ENCODE measurements at regions not wholly inside any gene's neighbourhood (a gene's known extent, or its start where the extent isn't known, plus 50 kb on each side); places are given as distances from the start of the nearest gene placed in this dataset.
"Not testable (repeated sequence)": the region's sequence is repeated elsewhere in the genome, so short reads cannot be mapped to it uniquely, and the experiment has no call there.

- Histone ChIP-seq H3K27ac (no peak overlapping the region), H3K4me3 (peak overlapping the region in 6 of 7 experiments; percentile 13 to 50 (median 30))
Observed at GRCh38 chr12:34218193-34219045, 196.1 kb downstream of the ALG10 start.

GRCh38 chr12:34219046-34219770, 196.9 kb downstream of the ALG10 start:
- H3K4me3 ChIP-seq: peak overlapping the region in 6 of 7 experiments; percentile 13 to 50 (median 30)
- no peak overlapping the region for H3K27ac ChIP-seq

GRCh38 chr12:34220079-34220478, 197.8 kb downstream of the ALG10 start:
- not testable (repeated sequence) for H3K27ac ChIP-seq, H3K4me3 ChIP-seq

GRCh38 chr12:34223640-34224039, 201.3 kb downstream of the ALG10 start:
- no peak overlapping the region for H3K27ac ChIP-seq
- H3K4me3 ChIP-seq: no peak overlapping the region

- not testable (repeated sequence) for H3K27ac ChIP-seq, H3K4me3 ChIP-seq
Observed at GRCh38 chr12:34226044-34226443, 203.7 kb downstream of the ALG10 start.

GRCh38 chr12:34228046-34228445, 205.8 kb downstream of the ALG10 start:
- not testable (repeated sequence) for H3K27ac ChIP-seq, H3K4me3 ChIP-seq

- H3K4me3 ChIP-seq, H3K27ac ChIP-seq: not testable (repeated sequence)
Observed at GRCh38 chr12:34229033-34229432, 206.7 kb downstream of the ALG10 start.

GRCh38 chr12:34233618-34234017, 211.3 kb downstream of the ALG10 start:
- Histone ChIP-seq H3K4me3 (no peak overlapping the region), H3K27ac (no peak overlapping the region)

- H3K4me3 ChIP-seq: no peak overlapping the region
- H3K27ac ChIP-seq: no peak overlapping the region
Observed at GRCh38 chr12:34236073-34236472, 213.8 kb downstream of the ALG10 start.

GRCh38 chr12:34244608-34245007, 222.3 kb downstream of the ALG10 start:
- H3K27ac ChIP-seq: no peak overlapping the region
- no peak overlapping the region for H3K4me3 ChIP-seq

GRCh38 chr12:34249271-34249670, 227.0 kb downstream of the ALG10 start:
- H3K4me3 ChIP-seq: no peak overlapping the region
- no peak overlapping the region for H3K27ac ChIP-seq

GRCh38 chr12:34251879-34252278, 229.6 kb downstream of the ALG10 start:
- not testable (repeated sequence) for H3K27ac ChIP-seq, H3K4me3 ChIP-seq

- Histone ChIP-seq H3K4me3 (no peak overlapping the region), H3K27ac (no peak overlapping the region)
Observed at GRCh38 chr12:34253674-34254073, 231.4 kb downstream of the ALG10 start.

- Histone ChIP-seq H3K27ac (no peak overlapping the region), H3K4me3 (no peak overlapping the region)
Observed at GRCh38 chr12:34257093-34257492, 234.8 kb downstream of the ALG10 start.

- H3K4me3 ChIP-seq, H3K27ac ChIP-seq: not testable (repeated sequence)
Observed at GRCh38 chr12:34262140-34262539, 239.8 kb downstream of the ALG10 start.

GRCh38 chr12:34264110-34264509, 241.8 kb downstream of the ALG10 start:
- H3K27ac ChIP-seq: no peak overlapping the region
- H3K4me3 ChIP-seq: no peak overlapping the region

GRCh38 chr12:34273703-34274102, 251.4 kb downstream of the ALG10 start:
- not testable (repeated sequence) for H3K27ac ChIP-seq, H3K4me3 ChIP-seq

GRCh38 chr12:34275129-34275528, 252.8 kb downstream of the ALG10 start:
- no peak overlapping the region for H3K4me3 ChIP-seq
- no peak overlapping the region for H3K27ac ChIP-seq

- Histone ChIP-seq H3K4me3 (no peak overlapping the region), H3K27ac (no peak overlapping the region)
Observed at GRCh38 chr12:34286483-34286882, 264.2 kb downstream of the ALG10 start.

GRCh38 chr12:34286934-34287333, 264.6 kb downstream of the ALG10 start:
- Histone ChIP-seq H3K4me3 (no peak overlapping the region), H3K27ac (no peak overlapping the region)

- Histone ChIP-seq H3K27ac (no peak overlapping the region), H3K4me3 (no peak overlapping the region)
Observed at GRCh38 chr12:34287437-34287836, 265.1 kb downstream of the ALG10 start.
